CD4-positive, CD25-positive, alpha-beta regulatory T cell (primary cell): ENCODE measurements at regions not wholly inside any gene's neighbourhood (a gene's known extent, or its start where the extent isn't known, plus 50 kb on each side); places are given as distances from the start of the nearest gene placed in this dataset.
A peak's percentile ranks its signal among the peaks of the same experiment; 100 is the strongest.

ENCODE experiments used
- ATAC-seq, 2 donors: fragments of 150-1000 bp; cut with Tn5 transposase; one replicate each; pipeline ENCODE4 v1.10.0; 2021; ENCODE audit warnings: low read depth in 2 of 2, moderate number of reproducible peaks in 2 of 2, moderate library complexity in 1 of 2
- DNase-seq, 3 donors: peaks; one replicate each; pipeline versions ENCODE4 v3.0.0 to v3.0.0-alpha.2; 2012 to 2022; ENCODE audit warnings: mixed read lengths in 1 of 3
- H3K27ac ChIP-seq: one replicate; pipeline ENCODE4 v1.7.0; 2013; ENCODE audit warnings: mild to moderate bottlenecking, low read length; ENCODE audit not compliant: insufficient read depth, poor library complexity, severe bottlenecking
- H3K27me3 ChIP-seq: one replicate; pipeline ENCODE4 v1.7.0; 2013; ENCODE audit warnings: low read length; ENCODE audit not compliant: control insufficient read depth, insufficient read depth
- H3K36me3 ChIP-seq: one replicate; pipeline ENCODE4 v1.7.0; 2013; ENCODE audit warnings: mild to moderate bottlenecking, low read length, moderate library complexity; ENCODE audit not compliant: control insufficient read depth, insufficient read depth
- H3K4me1 ChIP-seq: 2 replicates; pipeline ENCODE4 v1.7.0; 2013; ENCODE audit warnings: mild to moderate bottlenecking, low read length; ENCODE audit not compliant: insufficient read depth, control insufficient read depth, poor library complexity, severe bottlenecking
- H3K4me3 ChIP-seq: one replicate; pipeline ENCODE4 v1.7.0; 2013; ENCODE audit warnings: low read depth, mild to moderate bottlenecking, low read length, moderate library complexity
- H3K9me3 ChIP-seq, 2 experiments: 1 replicate in 1 of 2; 2 replicates in 1 of 2; pipeline ENCODE4 v1.7.0; 2013; ENCODE audit warnings: low read length in 2 of 2, mild to moderate bottlenecking in 1 of 2, moderate library complexity in 1 of 2; ENCODE audit not compliant: control insufficient read depth in 2 of 2
- H3K27ac Mint-ChIP-seq, 3 donors: one replicate each; pipeline ENCODE4 v1.8.0; 2020 to 2022; ENCODE audit warnings: mild to moderate bottlenecking in 3 of 3, mixed read lengths in 3 of 3, moderate library complexity in 2 of 3
- H3K27me3 Mint-ChIP-seq: one replicate; pipeline ENCODE4 v1.8.0; 2022; ENCODE audit warnings: mild to moderate bottlenecking, mixed read lengths
- H3K36me3 Mint-ChIP-seq: one replicate; pipeline ENCODE4 v1.8.0; 2020; ENCODE audit warnings: mixed read lengths
- H3K4me1 Mint-ChIP-seq, 4 donors: one replicate each; pipeline ENCODE4 v1.8.0; 2020 to 2022; ENCODE audit warnings: mixed read lengths in 4 of 4, mild to moderate bottlenecking in 1 of 4
- H3K4me3 Mint-ChIP-seq, 4 donors: one replicate each; pipeline ENCODE4 v1.8.0; 2020 to 2022; ENCODE audit warnings: mild to moderate bottlenecking in 4 of 4, mixed read lengths in 4 of 4, moderate library complexity in 3 of 4
- H3K9me3 Mint-ChIP-seq, 7 donors: one replicate each; pipeline ENCODE4 v1.8.0; 2020 to 2022; ENCODE audit warnings: mixed read lengths in 7 of 7, mild to moderate bottlenecking in 3 of 7, moderate library complexity in 2 of 7

DNA sequence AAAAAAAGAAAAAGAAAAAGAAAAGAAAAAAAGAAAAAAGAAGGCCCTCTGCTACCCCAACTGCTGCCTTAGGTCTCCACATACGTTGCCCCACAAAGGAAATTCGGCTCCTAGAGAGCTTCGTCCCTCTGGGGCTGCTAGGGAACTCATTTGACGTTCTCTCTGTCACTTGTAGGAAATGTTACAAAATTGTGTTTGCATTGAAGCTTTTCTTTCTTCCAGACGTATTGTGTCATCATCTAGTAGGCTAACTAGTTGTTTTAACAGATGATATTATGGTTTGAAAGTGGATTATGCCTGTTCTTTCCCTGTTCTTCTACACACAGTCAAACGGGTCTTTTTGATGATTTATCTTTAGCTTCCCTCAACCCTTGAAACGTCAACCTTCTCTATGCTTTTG is 125.3 kb downstream of the BDH1 start:
- Mint-ChIP-seq H3K4me3 (no peak overlapping the region), H3K4me1 (peaks cover 9 to 18% (median 10%) of the 10 kb centered on the region in 4 donors)
- ATAC-seq, result no peak

GRCh38 chr3:197428952-197429351 is 126.8 kb downstream of the BDH1 start:
- Histone ChIP-seq H3K36me3 (no peaks in the 10 kb centered on the region), H3K27me3 (no peaks in the 10 kb centered on the region), H3K9me3 (no peaks in the 10 kb centered on the region), H3K27ac (no peak overlapping the region), H3K4me3 (no peak overlapping the region), H3K4me1 (peaks cover 9% of the 10 kb centered on the region)
- no peak for DNase-seq
- peaks cover 9 to 18% (median 10%) of the 10 kb centered on the region in 4 donors for H3K4me1 Mint-ChIP-seq
- peak overlapping the region in 1 of 4 donors; percentile 39 for H3K4me3 Mint-ChIP-seq
- peaks cover 27% of the 10 kb centered on the region for H3K27me3 Mint-ChIP-seq
- no peaks in the 10 kb centered on the region for H3K36me3 Mint-ChIP-seq
- no peaks in the 10 kb centered on the region for H3K9me3 Mint-ChIP-seq
- no peak overlapping the region for H3K27ac Mint-ChIP-seq
- ATAC-seq, result no peak

More for the DNA sequence above, 125.3 kb downstream of the BDH1 start:
- no peak for DNase-seq
- H3K4me1 ChIP-seq, result peaks cover 9% of the 10 kb centered on the region
- no peaks in the 10 kb centered on the region for H3K27me3 ChIP-seq
- Mint-ChIP-seq H3K27me3 (peaks cover 27% of the 10 kb centered on the region), H3K27ac (no peak overlapping the region), H3K9me3 (no peaks in the 10 kb centered on the region), H3K36me3 (no peaks in the 10 kb centered on the region)
- no peaks in the 10 kb centered on the region for H3K36me3 ChIP-seq
- no peak overlapping the region for H3K27ac ChIP-seq
- H3K4me3 ChIP-seq, result no peak overlapping the region
- no peaks in the 10 kb centered on the region for H3K9me3 ChIP-seq

DNA sequence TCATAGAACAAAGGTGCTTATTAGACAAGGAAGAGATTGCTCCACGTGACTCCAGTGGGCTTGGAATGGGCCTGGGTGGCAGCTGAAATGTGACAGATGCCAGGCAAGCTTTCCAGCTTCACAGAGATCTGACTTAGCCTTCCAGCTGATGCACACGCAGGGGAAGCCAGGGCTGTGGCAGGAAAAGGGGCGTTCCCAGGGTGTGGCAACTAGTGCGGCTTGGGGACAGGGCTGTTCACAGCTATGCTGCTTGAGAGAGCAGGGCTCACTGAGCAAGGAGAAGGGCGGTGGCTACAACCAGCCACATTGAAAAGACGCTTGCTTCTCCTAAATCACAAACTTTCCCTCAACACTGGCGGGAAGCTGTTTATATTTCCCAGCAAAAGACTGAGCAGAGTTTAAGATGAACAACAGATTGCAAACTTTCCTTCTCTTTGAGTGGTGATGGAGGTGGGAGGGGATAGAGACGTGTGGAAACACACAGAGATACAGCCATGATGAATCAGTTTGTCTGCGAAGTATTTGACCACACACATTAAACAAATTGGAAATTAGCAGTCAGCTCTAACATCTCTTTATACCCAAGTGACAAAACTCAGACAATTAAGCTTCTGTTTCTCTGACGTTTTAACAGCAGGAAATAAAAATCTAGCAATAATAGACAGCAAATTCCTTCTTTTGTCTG is 127.5 kb downstream of the BDH1 start:
- peak; percentile 50 to 57 for ATAC-seq
- Histone ChIP-seq H3K4me1 (peaks cover 9% of the 10 kb centered on the region), H3K36me3 (no peaks in the 10 kb centered on the region), H3K4me3 (peak overlapping the region; percentile 13), H3K27me3 (no peaks in the 10 kb centered on the region), H3K27ac (no peak overlapping the region), H3K9me3 (no peaks in the 10 kb centered on the region)
- no peaks in the 10 kb centered on the region for H3K36me3 Mint-ChIP-seq
- peaks cover 27% of the 10 kb centered on the region for H3K27me3 Mint-ChIP-seq
- H3K27ac Mint-ChIP-seq, result peak overlapping the region in 1 of 3 donors; percentile 27
- peaks cover 9 to 18% (median 10%) of the 10 kb centered on the region in 4 donors for H3K4me1 Mint-ChIP-seq
- peak overlapping the region in 2 of 4 donors; percentile 39 to 73 for H3K4me3 Mint-ChIP-seq
- DNase-seq, result peak in 1 of 3 donors; percentile 71
- no peaks in the 10 kb centered on the region for H3K9me3 Mint-ChIP-seq

DNA sequence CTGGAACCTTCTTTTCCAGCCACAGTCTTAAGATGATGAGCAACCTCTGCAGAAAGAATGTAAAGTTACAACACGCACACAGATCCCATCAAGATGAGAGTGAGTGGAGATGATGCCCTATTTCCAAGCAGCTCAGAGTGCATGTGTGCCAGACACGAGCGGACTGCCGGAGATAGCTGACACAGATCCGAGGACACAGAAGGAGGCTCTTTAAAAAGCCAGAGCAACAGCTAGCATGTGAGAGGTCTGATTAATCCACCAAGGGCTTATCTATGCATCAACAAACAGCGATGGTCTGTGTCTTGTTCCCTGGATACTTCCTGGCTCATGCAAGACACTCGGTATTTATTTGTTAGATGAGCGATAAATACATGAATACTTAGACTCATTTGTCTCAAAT is 128.6 kb upstream of the DLG1 start:
- DNase-seq, result no peak
- ATAC-seq, result no peak
- peaks cover 9 to 18% (median 10%) of the 10 kb centered on the region in 4 donors for H3K4me1 Mint-ChIP-seq
- Histone ChIP-seq H3K9me3 (no peaks in the 10 kb centered on the region), H3K4me1 (peaks cover 9% of the 10 kb centered on the region), H3K4me3 (no peak overlapping the region), H3K27me3 (no peaks in the 10 kb centered on the region), H3K27ac (no peak overlapping the region), H3K36me3 (no peaks in the 10 kb centered on the region)
- peaks cover 27% of the 10 kb centered on the region for H3K27me3 Mint-ChIP-seq
- H3K27ac Mint-ChIP-seq, result no peak overlapping the region
- H3K9me3 Mint-ChIP-seq, result no peaks in the 10 kb centered on the region
- H3K4me3 Mint-ChIP-seq, result no peak overlapping the region
- no peaks in the 10 kb centered on the region for H3K36me3 Mint-ChIP-seq

GRCh38 chr3:197426121-197426566 is 127.7 kb upstream of the DLG1 start:
- H3K36me3 ChIP-seq, result no peaks in the 10 kb centered on the region
- no peak overlapping the region for H3K27ac ChIP-seq
- DNase-seq (no peak), ATAC-seq (no peak)
- H3K27ac Mint-ChIP-seq, result no peak overlapping the region
- peaks cover 9% of the 10 kb centered on the region for H3K4me1 ChIP-seq
- no peaks in the 10 kb centered on the region for H3K36me3 Mint-ChIP-seq
- H3K4me3 ChIP-seq, result no peak overlapping the region
- H3K4me3 Mint-ChIP-seq, result no peak overlapping the region
- H3K27me3 ChIP-seq, result no peaks in the 10 kb centered on the region
- H3K4me1 Mint-ChIP-seq, result peaks cover 9 to 18% (median 10%) of the 10 kb centered on the region in 4 donors
- H3K9me3 ChIP-seq, result no peaks in the 10 kb centered on the region
- H3K27me3 Mint-ChIP-seq, result peaks cover 22% of the 10 kb centered on the region
- no peaks in the 10 kb centered on the region for H3K9me3 Mint-ChIP-seq

- peaks cover 9 to 18% (median 10%) of the 10 kb centered on the region in 4 donors for H3K4me1 Mint-ChIP-seq
- H3K4me3 ChIP-seq, result no peak overlapping the region
- no peaks in the 10 kb centered on the region for H3K27me3 ChIP-seq
- H3K9me3 ChIP-seq, result no peaks in the 10 kb centered on the region
- H3K27ac ChIP-seq, result no peak overlapping the region
- DNase-seq (no peak), ATAC-seq (no peak)
- H3K27me3 Mint-ChIP-seq, result peaks cover 17% of the 10 kb centered on the region
- H3K4me1 ChIP-seq, result peaks cover 9% of the 10 kb centered on the region
- no peak overlapping the region for H3K27ac Mint-ChIP-seq
- H3K9me3 Mint-ChIP-seq, result no peaks in the 10 kb centered on the region
- no peak overlapping the region for H3K4me3 Mint-ChIP-seq
- no peaks in the 10 kb centered on the region for H3K36me3 ChIP-seq
- H3K36me3 Mint-ChIP-seq, result no peaks in the 10 kb centered on the region
Observed at GRCh38 chr3:197425485-197426120, 127.2 kb upstream of the DLG1 start.

DNA sequence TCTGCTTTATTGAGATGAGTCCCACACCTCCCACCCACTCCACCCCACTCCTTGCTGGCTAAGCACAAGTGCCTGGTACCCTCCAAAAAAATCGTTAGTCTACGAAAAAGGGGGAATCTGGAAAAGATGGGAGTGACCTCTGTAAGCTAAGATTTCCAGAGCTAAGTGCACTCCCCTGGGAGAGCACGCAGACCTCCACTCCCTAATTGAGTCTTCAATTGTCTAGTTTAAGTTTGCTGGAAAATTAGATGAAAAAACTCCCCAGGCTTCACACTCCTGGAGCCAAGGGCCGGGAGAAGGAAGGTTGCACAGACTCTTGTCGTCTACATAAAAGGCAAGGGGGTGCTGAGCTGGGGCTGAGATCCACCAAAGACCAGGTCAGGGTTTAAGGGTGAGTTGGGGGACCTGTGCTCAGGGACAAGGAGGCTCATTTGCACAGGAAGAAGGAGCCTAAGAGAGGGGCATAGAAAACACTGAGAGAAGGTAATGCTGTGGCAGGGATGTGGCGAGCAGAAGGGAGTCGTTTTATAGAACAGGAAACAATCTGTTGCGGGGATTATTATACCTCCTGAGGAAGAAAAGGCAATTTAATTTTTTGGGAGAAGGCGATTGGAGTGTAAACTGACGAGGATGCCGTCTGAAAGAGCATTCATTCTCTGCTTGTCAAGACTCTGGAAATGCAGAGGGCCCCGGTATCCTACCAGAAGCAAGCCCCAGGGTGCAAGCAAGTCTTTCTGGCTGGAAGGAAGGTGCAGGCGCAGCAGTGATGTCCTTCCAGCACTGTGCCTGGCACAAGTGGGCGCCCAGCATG is 126.5 kb upstream of the DLG1 start:
- peaks cover 20% of the 10 kb centered on the region for H3K27me3 Mint-ChIP-seq
- Histone ChIP-seq H3K9me3 (no peaks in the 10 kb centered on the region), H3K27me3 (no peaks in the 10 kb centered on the region), H3K27ac (no peak overlapping the region), H3K4me1 (peaks cover 9% of the 10 kb centered on the region), H3K4me3 (no peak overlapping the region), H3K36me3 (no peaks in the 10 kb centered on the region)
- H3K4me3 Mint-ChIP-seq, result no peak overlapping the region
- ATAC-seq, result no peak
- peaks cover 9 to 18% (median 10%) of the 10 kb centered on the region in 4 donors for H3K4me1 Mint-ChIP-seq
- no peaks in the 10 kb centered on the region for H3K36me3 Mint-ChIP-seq
- no peaks in the 10 kb centered on the region for H3K9me3 Mint-ChIP-seq
- no peak for DNase-seq
- no peak overlapping the region for H3K27ac Mint-ChIP-seq
